WTC11 (cell line): ENCODE measurements at regions not wholly inside any gene's neighbourhood (a gene's known extent, or its start where the extent isn't known, plus 50 kb on each side); places are given as distances from the start of the nearest gene placed in this dataset.

Experiments used
- ATF1 ChIP-seq: sonication (generic); formaldehyde crosslinking; IDR thresholded peaks from 2 replicates; pipeline ENCODE4 v1.8.1; 2023; ENCODE audit warnings: mild to moderate bottlenecking, moderate library complexity, missing genetic modification reagents
- ATF2 ChIP-seq: sonication (generic); formaldehyde crosslinking; IDR thresholded peaks from 2 replicates; pipeline ENCODE4 v1.8.1; 2022; ENCODE audit warnings: low read depth, missing genetic modification reagents, borderline replicate concordance
- CTCF ChIP-seq: fragments of 200-600 bp; IDR thresholded peaks from 2 replicates; pipeline ENCODE4 v1.8.0; 2022; ENCODE audit warnings: antibody characterized with exemption
- FOXK1 ChIP-seq: sonication (generic); formaldehyde crosslinking; IDR thresholded peaks from 2 replicates; pipeline ENCODE4 v1.8.0; 2022; ENCODE audit warnings: mild to moderate bottlenecking, moderate library complexity, missing genetic modification reagents
- PREB ChIP-seq: sonication (generic); formaldehyde crosslinking; IDR thresholded peaks from 2 replicates; pipeline ENCODE4 v1.8.1; 2022; ENCODE audit warnings: mild to moderate bottlenecking, missing genetic modification reagents, moderate library complexity, borderline replicate concordance
- SMAD3 ChIP-seq: sonication (generic); formaldehyde crosslinking; IDR thresholded peaks from 2 replicates; pipeline ENCODE4 v1.8.0; 2022; ENCODE audit warnings: missing genetic modification reagents, mild to moderate bottlenecking, borderline replicate concordance

GRCh38 chr18:40110455-40110854, 1844.6 kb upstream of the PIK3C3 start:
- TF ChIP-seq CTCF (no peak), SMAD3 (no peak), ATF1 (CRISPR knock-in tag) (no peak), ATF2 (CRISPR knock-in tag) (no peak), PREB (no peak), FOXK1 (no peak)
